ENCODE measurements at regions not wholly inside any gene's neighbourhood (a gene's known extent, or its start where the extent isn't known, plus 50 kb on each side); places are given as distances from the start of the nearest gene placed in this dataset.

- Histone ChIP-seq H3K9ac (ENCODE audit: low read length in 2 of 2) (no peak overlapping the region), H3K27ac (ENCODE audit: low read length) (no peak overlapping the region), H3K9me3 (ENCODE audit: control insufficient read depth in 2 of 2, low read length in 2 of 2) (no peaks in the 10 kb centered on the region), H3K36me3 (ENCODE audit: control insufficient read depth in 2 of 2, insufficient read depth in 2 of 2, low read length in 2 of 2) (no peaks in the 10 kb centered on the region), H3K4me1 (ENCODE audit: control insufficient read depth, insufficient read depth, low read length) (no peaks in the 10 kb centered on the region), H3K27me3 (ENCODE audit: control insufficient read depth in 1 of 2, insufficient read depth in 2 of 2, low read length in 2 of 2) (no peaks in the 10 kb centered on the region), H3K4me3 (ENCODE audit: low read length in 2 of 2) (no peak overlapping the region)
These were observed 662.4 kb downstream of the TBC1D4 start for GRCh38 chr13:74819549-74819948.

GRCh38 chr13:74816737-74817136, 665.2 kb downstream of the TBC1D4 start:
- no peaks in the 10 kb centered on the region for H3K4me1 ChIP-seq (ENCODE audit: control insufficient read depth, insufficient read depth, low read length)
- no peaks in the 10 kb centered on the region for H3K36me3 ChIP-seq (ENCODE audit: control insufficient read depth in 2 of 2, insufficient read depth in 2 of 2, low read length in 2 of 2)
- H3K9me3 ChIP-seq (ENCODE audit: control insufficient read depth in 2 of 2, low read length in 2 of 2) = no peaks in the 10 kb centered on the region
- H3K27me3 ChIP-seq (ENCODE audit: control insufficient read depth in 1 of 2, insufficient read depth in 2 of 2, low read length in 2 of 2) = no peaks in the 10 kb centered on the region
- no peak overlapping the region for H3K9ac ChIP-seq (ENCODE audit: low read length in 2 of 2)
- H3K4me3 ChIP-seq (ENCODE audit: low read length in 2 of 2) = no peak overlapping the region
- no peak overlapping the region for H3K27ac ChIP-seq (ENCODE audit: low read length)

GRCh38 chr13:74796157-74796556, 662.0 kb upstream of the KLF12 start:
- H3K4me1 ChIP-seq (ENCODE audit: control insufficient read depth, insufficient read depth, low read length) = no peaks in the 10 kb centered on the region
- H3K27ac ChIP-seq (ENCODE audit: low read length) = no peak overlapping the region
- H3K9ac ChIP-seq (ENCODE audit: low read length in 2 of 2) = no peak overlapping the region
- no peaks in the 10 kb centered on the region for H3K27me3 ChIP-seq (ENCODE audit: control insufficient read depth in 1 of 2, insufficient read depth in 2 of 2, low read length in 2 of 2)
- no peak overlapping the region for H3K4me3 ChIP-seq (ENCODE audit: low read length in 2 of 2)
- no peaks in the 10 kb centered on the region for H3K36me3 ChIP-seq (ENCODE audit: control insufficient read depth in 2 of 2, insufficient read depth in 2 of 2, low read length in 2 of 2)
- H3K9me3 ChIP-seq (ENCODE audit: control insufficient read depth in 2 of 2, low read length in 2 of 2) = no peaks in the 10 kb centered on the region

GRCh38 chr13:74795526-74795925, 661.3 kb upstream of the KLF12 start:
- Histone ChIP-seq H3K4me3 (ENCODE audit: low read length in 2 of 2) (no peak overlapping the region), H3K9me3 (ENCODE audit: control insufficient read depth in 2 of 2, low read length in 2 of 2) (no peaks in the 10 kb centered on the region), H3K27ac (ENCODE audit: low read length) (no peak overlapping the region), H3K9ac (ENCODE audit: low read length in 2 of 2) (no peak overlapping the region), H3K4me1 (ENCODE audit: control insufficient read depth, insufficient read depth, low read length) (no peaks in the 10 kb centered on the region), H3K27me3 (ENCODE audit: control insufficient read depth in 1 of 2, insufficient read depth in 2 of 2, low read length in 2 of 2) (no peaks in the 10 kb centered on the region), H3K36me3 (ENCODE audit: control insufficient read depth in 2 of 2, insufficient read depth in 2 of 2, low read length in 2 of 2) (no peaks in the 10 kb centered on the region)

GRCh38 chr13:74794582-74794981, 660.4 kb upstream of the KLF12 start:
- Histone ChIP-seq H3K4me1 (ENCODE audit: control insufficient read depth, insufficient read depth, low read length) (no peaks in the 10 kb centered on the region), H3K4me3 (ENCODE audit: low read length in 2 of 2) (no peak overlapping the region), H3K9me3 (ENCODE audit: control insufficient read depth in 2 of 2, low read length in 2 of 2) (no peaks in the 10 kb centered on the region), H3K36me3 (ENCODE audit: control insufficient read depth in 2 of 2, insufficient read depth in 2 of 2, low read length in 2 of 2) (no peaks in the 10 kb centered on the region), H3K27ac (ENCODE audit: low read length) (no peak overlapping the region), H3K27me3 (ENCODE audit: control insufficient read depth in 1 of 2, insufficient read depth in 2 of 2, low read length in 2 of 2) (no peaks in the 10 kb centered on the region), H3K9ac (ENCODE audit: low read length in 2 of 2) (no peak overlapping the region)

GRCh38 chr13:74794147-74794546, 659.9 kb upstream of the KLF12 start:
- Histone ChIP-seq H3K4me1 (ENCODE audit: control insufficient read depth, insufficient read depth, low read length) (no peaks in the 10 kb centered on the region), H3K27ac (ENCODE audit: low read length) (no peak overlapping the region), H3K27me3 (ENCODE audit: control insufficient read depth in 1 of 2, insufficient read depth in 2 of 2, low read length in 2 of 2) (no peaks in the 10 kb centered on the region), H3K9ac (ENCODE audit: low read length in 2 of 2) (no peak overlapping the region), H3K36me3 (ENCODE audit: control insufficient read depth in 2 of 2, insufficient read depth in 2 of 2, low read length in 2 of 2) (no peaks in the 10 kb centered on the region), H3K4me3 (ENCODE audit: low read length in 2 of 2) (no peak overlapping the region), H3K9me3 (ENCODE audit: control insufficient read depth in 2 of 2, low read length in 2 of 2) (no peaks in the 10 kb centered on the region)

GRCh38 chr13:74784959-74785358, 650.8 kb upstream of the KLF12 start:
- Histone ChIP-seq H3K4me1 (ENCODE audit: control insufficient read depth, insufficient read depth, low read length) (no peaks in the 10 kb centered on the region), H3K9ac (ENCODE audit: low read length in 2 of 2) (no peak overlapping the region), H3K4me3 (ENCODE audit: low read length in 2 of 2) (no peak overlapping the region), H3K9me3 (ENCODE audit: control insufficient read depth in 2 of 2, low read length in 2 of 2) (no peaks in the 10 kb centered on the region), H3K36me3 (ENCODE audit: control insufficient read depth in 2 of 2, insufficient read depth in 2 of 2, low read length in 2 of 2) (no peaks in the 10 kb centered on the region), H3K27ac (ENCODE audit: low read length) (no peak overlapping the region), H3K27me3 (ENCODE audit: control insufficient read depth in 1 of 2, insufficient read depth in 2 of 2, low read length in 2 of 2) (no peaks in the 10 kb centered on the region)

GRCh38 chr13:74778946-74779345, 644.7 kb upstream of the KLF12 start:
- H3K27me3 ChIP-seq (ENCODE audit: control insufficient read depth in 1 of 2, insufficient read depth in 2 of 2, low read length in 2 of 2) = no peaks in the 10 kb centered on the region
- H3K9me3 ChIP-seq (ENCODE audit: control insufficient read depth in 2 of 2, low read length in 2 of 2) = no peaks in the 10 kb centered on the region
- H3K9ac ChIP-seq (ENCODE audit: low read length in 2 of 2) = no peak overlapping the region
- no peak overlapping the region for H3K27ac ChIP-seq (ENCODE audit: low read length)
- H3K36me3 ChIP-seq (ENCODE audit: control insufficient read depth in 2 of 2, insufficient read depth in 2 of 2, low read length in 2 of 2) = no peaks in the 10 kb centered on the region
- no peaks in the 10 kb centered on the region for H3K4me1 ChIP-seq (ENCODE audit: control insufficient read depth, insufficient read depth, low read length)
- no peak overlapping the region for H3K4me3 ChIP-seq (ENCODE audit: low read length in 2 of 2)

- Histone ChIP-seq H3K27ac (ENCODE audit: low read length) (no peak overlapping the region), H3K9ac (ENCODE audit: low read length in 2 of 2) (no peak overlapping the region)
These were observed 643.9 kb upstream of the KLF12 start for GRCh38 chr13:74778087-74778486.

GRCh38 chr13:74774264-74774663, 640.1 kb upstream of the KLF12 start:
- Histone ChIP-seq H3K9ac (ENCODE audit: low read length in 2 of 2) (no peak overlapping the region), H3K27ac (ENCODE audit: low read length) (no peak overlapping the region)

More at GRCh38 chr13:74778087-74778486, 643.9 kb upstream of the KLF12 start:
- Histone ChIP-seq H3K9me3 (ENCODE audit: control insufficient read depth in 2 of 2, low read length in 2 of 2) (no peaks in the 10 kb centered on the region), H3K4me3 (ENCODE audit: low read length in 2 of 2) (no peak overlapping the region), H3K4me1 (ENCODE audit: control insufficient read depth, insufficient read depth, low read length) (no peaks in the 10 kb centered on the region), H3K27me3 (ENCODE audit: control insufficient read depth in 1 of 2, insufficient read depth in 2 of 2, low read length in 2 of 2) (no peaks in the 10 kb centered on the region), H3K36me3 (ENCODE audit: control insufficient read depth in 2 of 2, insufficient read depth in 2 of 2, low read length in 2 of 2) (no peaks in the 10 kb centered on the region)

GRCh38 chr13:74773248-74773647, 639.0 kb upstream of the KLF12 start:
- no peak overlapping the region for H3K27ac ChIP-seq (ENCODE audit: low read length)
- no peaks in the 10 kb centered on the region for H3K4me1 ChIP-seq (ENCODE audit: control insufficient read depth, insufficient read depth, low read length)
- H3K9ac ChIP-seq (ENCODE audit: low read length in 2 of 2) = no peak overlapping the region
- no peaks in the 10 kb centered on the region for H3K27me3 ChIP-seq (ENCODE audit: control insufficient read depth in 1 of 2, insufficient read depth in 2 of 2, low read length in 2 of 2)
- H3K4me3 ChIP-seq (ENCODE audit: low read length in 2 of 2) = no peak overlapping the region
- H3K36me3 ChIP-seq (ENCODE audit: control insufficient read depth in 2 of 2, insufficient read depth in 2 of 2, low read length in 2 of 2) = no peaks in the 10 kb centered on the region
- no peaks in the 10 kb centered on the region for H3K9me3 ChIP-seq (ENCODE audit: control insufficient read depth in 2 of 2, low read length in 2 of 2)

More at GRCh38 chr13:74774264-74774663, 640.1 kb upstream of the KLF12 start:
- Histone ChIP-seq H3K36me3 (ENCODE audit: control insufficient read depth in 2 of 2, insufficient read depth in 2 of 2, low read length in 2 of 2) (no peaks in the 10 kb centered on the region), H3K27me3 (ENCODE audit: control insufficient read depth in 1 of 2, insufficient read depth in 2 of 2, low read length in 2 of 2) (no peaks in the 10 kb centered on the region), H3K4me3 (ENCODE audit: low read length in 2 of 2) (no peak overlapping the region), H3K4me1 (ENCODE audit: control insufficient read depth, insufficient read depth, low read length) (no peaks in the 10 kb centered on the region), H3K9me3 (ENCODE audit: control insufficient read depth in 2 of 2, low read length in 2 of 2) (no peaks in the 10 kb centered on the region)

Measured in stomach smooth muscle (tissue), 2 donors.